ENCODE measurements at regions not wholly inside any gene's neighbourhood (a gene's known extent, or its start where the extent isn't known, plus 50 kb on each side); places are given as distances from the start of the nearest gene placed in this dataset.

GRCh38 chr3:42022355-42022754, 60.5 kb upstream of the ULK4 start:
- TF ChIP-seq, protein P1, sequence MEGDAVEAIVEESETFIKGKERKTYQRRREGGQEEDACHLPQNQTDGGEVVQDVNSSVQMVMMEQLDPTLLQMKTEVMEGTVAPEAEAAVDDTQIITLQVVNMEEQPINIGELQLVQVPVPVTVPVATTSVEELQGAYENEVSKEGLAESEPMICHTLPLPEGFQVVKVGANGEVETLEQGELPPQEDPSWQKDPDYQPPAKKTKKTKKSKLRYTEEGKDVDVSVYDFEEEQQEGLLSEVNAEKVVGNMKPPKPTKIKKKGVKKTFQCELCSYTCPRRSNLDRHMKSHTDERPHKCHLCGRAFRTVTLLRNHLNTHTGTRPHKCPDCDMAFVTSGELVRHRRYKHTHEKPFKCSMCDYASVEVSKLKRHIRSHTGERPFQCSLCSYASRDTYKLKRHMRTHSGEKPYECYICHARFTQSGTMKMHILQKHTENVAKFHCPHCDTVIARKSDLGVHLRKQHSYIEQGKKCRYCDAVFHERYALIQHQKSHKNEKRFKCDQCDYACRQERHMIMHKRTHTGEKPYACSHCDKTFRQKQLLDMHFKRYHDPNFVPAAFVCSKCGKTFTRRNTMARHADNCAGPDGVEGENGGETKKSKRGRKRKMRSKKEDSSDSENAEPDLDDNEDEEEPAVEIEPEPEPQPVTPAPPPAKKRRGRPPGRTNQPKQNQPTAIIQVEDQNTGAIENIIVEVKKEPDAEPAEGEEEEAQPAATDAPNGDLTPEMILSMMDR (conservative IDR thresholded peaks at IDR 0.05 in 1 of 2, IDR thresholded peaks at IDR 0.05 in 1 of 2; ENCODE audit: low read depth in 1 of 2, low read length in 2 of 2), result no peak
- no peak for TF ChIP-seq EZH2 (IDR thresholded peaks at IDR 0.05; ENCODE audit: low read length, missing control alignments)
